Uterus (tissue), 2 donors: ENCODE measurements at regions not wholly inside any gene's neighbourhood (a gene's known extent, or its start where the extent isn't known, plus 50 kb on each side); places are given as distances from the start of the nearest gene placed in this dataset.

Experiments
- POLR2A ChIP-seq, 2 donors: fragments of 450-650 bp; IDR thresholded peaks; one replicate each; pipeline ENCODE4 v1.6.1; 2016; ENCODE audit warnings: antibody characterized with exemption in 2 of 2, mild to moderate bottlenecking in 1 of 2, moderate library complexity in 1 of 2
- TF ChIP-seq, protein P1 (sequence below), 4 experiments: fragments of 200-600 bp in 2 of 4; fragments of 450-650 bp in 2 of 4; sonication (generic) in 2 of 4; IDR thresholded peaks; one replicate each; pipeline ENCODE4 v1.5.1; 2016 to 2019; ENCODE audit warnings: antibody characterized with exemption in 4 of 4, mild to moderate bottlenecking in 2 of 4, moderate library complexity in 1 of 4

- TF ChIP-seq POLR2A (IDR thresholded peaks at IDR 0.05): no peak
- TF ChIP-seq, protein P1, sequence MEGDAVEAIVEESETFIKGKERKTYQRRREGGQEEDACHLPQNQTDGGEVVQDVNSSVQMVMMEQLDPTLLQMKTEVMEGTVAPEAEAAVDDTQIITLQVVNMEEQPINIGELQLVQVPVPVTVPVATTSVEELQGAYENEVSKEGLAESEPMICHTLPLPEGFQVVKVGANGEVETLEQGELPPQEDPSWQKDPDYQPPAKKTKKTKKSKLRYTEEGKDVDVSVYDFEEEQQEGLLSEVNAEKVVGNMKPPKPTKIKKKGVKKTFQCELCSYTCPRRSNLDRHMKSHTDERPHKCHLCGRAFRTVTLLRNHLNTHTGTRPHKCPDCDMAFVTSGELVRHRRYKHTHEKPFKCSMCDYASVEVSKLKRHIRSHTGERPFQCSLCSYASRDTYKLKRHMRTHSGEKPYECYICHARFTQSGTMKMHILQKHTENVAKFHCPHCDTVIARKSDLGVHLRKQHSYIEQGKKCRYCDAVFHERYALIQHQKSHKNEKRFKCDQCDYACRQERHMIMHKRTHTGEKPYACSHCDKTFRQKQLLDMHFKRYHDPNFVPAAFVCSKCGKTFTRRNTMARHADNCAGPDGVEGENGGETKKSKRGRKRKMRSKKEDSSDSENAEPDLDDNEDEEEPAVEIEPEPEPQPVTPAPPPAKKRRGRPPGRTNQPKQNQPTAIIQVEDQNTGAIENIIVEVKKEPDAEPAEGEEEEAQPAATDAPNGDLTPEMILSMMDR (IDR thresholded peaks at IDR 0.05): no peak
Measured at GRCh38 chr20:54909702-54910101, 434.3 kb downstream of the DOK5 start.
